ENCODE measurements at regions not wholly inside any gene's neighbourhood (a gene's known extent, or its start where the extent isn't known, plus 50 kb on each side); places are given as distances from the start of the nearest gene placed in this dataset.

DNA sequence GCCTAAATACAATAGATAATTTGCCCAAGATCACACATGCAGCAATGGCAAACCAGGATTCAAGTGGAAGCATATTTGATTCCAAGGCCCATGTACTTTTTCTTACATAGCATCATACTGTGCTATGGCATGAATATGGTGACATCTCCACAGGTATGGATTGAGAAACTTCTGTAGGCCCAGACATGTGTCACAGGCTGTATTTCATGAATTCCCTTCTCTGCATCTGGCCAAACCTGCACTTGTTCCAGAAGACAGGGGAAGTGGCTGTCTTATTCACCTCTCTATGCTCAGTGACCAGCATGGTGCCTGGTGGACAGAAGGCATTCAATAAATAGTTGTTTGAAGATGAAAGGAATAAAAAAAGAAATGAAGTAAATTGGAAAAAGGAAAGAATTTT lies 77.3 kb upstream of the TMEM164 start:
- POLR2A ChIA-PET: no interaction called here
- in situ Hi-C loops (cut with HindIII; ENCODE audit: low pct_unique_long_range_greater_than_20kb, low sequenced_read_pairs): no loop called here
- Histone ChIP-seq H3K36me3 (ENCODE audit: control insufficient read depth, insufficient read depth, low read length) (no peaks in the 10 kb centered on the region), H3K9me3 (ENCODE audit: control insufficient read depth, insufficient read depth, low read depth, low read length) (no peaks in the 10 kb centered on the region), H3K27ac (ENCODE audit: low read length) (no peak overlapping the region), H3K27me3 (ENCODE audit: control insufficient read depth, insufficient read depth, low read length) (no peaks in the 10 kb centered on the region), H3K4me3 (ENCODE audit: low read depth in 2 of 2, low read length in 2 of 2) (no peak overlapping the region), H3K4me1 (ENCODE audit: control insufficient read depth, insufficient read depth, low read length) (no peaks in the 10 kb centered on the region)
- CTCF ChIA-PET: no interaction called here
- ATAC-seq (no peak), DNase-seq (ENCODE audit: low read depth, low spot score) (no peak)
- intact Hi-C loops (cut with micrococcal nuclease; ENCODE audit: unreplicated experiment): no loop called here
- TF ChIP-seq TCF7L2 (IDR thresholded peaks at IDR 0.05; ENCODE audit: low read depth, low read length) (no peak), POLR2AphosphoS5 (IDR thresholded peaks at IDR 0.05; ENCODE audit: low read depth, low read length) (no peak), SIN3A (IDR thresholded peaks at IDR 0.05; ENCODE audit: borderline replicate concordance, insufficient read depth, low read depth, low read length) (no peak)
- TF ChIP-seq, protein P1, sequence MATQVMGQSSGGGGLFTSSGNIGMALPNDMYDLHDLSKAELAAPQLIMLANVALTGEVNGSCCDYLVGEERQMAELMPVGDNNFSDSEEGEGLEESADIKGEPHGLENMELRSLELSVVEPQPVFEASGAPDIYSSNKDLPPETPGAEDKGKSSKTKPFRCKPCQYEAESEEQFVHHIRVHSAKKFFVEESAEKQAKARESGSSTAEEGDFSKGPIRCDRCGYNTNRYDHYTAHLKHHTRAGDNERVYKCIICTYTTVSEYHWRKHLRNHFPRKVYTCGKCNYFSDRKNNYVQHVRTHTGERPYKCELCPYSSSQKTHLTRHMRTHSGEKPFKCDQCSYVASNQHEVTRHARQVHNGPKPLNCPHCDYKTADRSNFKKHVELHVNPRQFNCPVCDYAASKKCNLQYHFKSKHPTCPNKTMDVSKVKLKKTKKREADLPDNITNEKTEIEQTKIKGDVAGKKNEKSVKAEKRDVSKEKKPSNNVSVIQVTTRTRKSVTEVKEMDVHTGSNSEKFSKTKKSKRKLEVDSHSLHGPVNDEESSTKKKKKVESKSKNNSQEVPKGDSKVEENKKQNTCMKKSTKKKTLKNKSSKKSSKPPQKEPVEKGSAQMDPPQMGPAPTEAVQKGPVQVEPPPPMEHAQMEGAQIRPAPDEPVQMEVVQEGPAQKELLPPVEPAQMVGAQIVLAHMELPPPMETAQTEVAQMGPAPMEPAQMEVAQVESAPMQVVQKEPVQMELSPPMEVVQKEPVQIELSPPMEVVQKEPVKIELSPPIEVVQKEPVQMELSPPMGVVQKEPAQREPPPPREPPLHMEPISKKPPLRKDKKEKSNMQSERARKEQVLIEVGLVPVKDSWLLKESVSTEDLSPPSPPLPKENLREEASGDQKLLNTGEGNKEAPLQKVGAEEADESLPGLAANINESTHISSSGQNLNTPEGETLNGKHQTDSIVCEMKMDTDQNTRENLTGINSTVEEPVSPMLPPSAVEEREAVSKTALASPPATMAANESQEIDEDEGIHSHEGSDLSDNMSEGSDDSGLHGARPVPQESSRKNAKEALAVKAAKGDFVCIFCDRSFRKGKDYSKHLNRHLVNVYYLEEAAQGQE (IDR thresholded peaks at IDR 0.05; ENCODE audit: insufficient read depth in 1 of 2, low read depth in 2 of 2, low read length in 1 of 2): no peak
- TF ChIP-seq, protein P2, sequence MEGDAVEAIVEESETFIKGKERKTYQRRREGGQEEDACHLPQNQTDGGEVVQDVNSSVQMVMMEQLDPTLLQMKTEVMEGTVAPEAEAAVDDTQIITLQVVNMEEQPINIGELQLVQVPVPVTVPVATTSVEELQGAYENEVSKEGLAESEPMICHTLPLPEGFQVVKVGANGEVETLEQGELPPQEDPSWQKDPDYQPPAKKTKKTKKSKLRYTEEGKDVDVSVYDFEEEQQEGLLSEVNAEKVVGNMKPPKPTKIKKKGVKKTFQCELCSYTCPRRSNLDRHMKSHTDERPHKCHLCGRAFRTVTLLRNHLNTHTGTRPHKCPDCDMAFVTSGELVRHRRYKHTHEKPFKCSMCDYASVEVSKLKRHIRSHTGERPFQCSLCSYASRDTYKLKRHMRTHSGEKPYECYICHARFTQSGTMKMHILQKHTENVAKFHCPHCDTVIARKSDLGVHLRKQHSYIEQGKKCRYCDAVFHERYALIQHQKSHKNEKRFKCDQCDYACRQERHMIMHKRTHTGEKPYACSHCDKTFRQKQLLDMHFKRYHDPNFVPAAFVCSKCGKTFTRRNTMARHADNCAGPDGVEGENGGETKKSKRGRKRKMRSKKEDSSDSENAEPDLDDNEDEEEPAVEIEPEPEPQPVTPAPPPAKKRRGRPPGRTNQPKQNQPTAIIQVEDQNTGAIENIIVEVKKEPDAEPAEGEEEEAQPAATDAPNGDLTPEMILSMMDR (IDR thresholded peaks at IDR 0.05): no peak
- no TSS peak for BruUV-seq (replicated peaks)

DNA sequence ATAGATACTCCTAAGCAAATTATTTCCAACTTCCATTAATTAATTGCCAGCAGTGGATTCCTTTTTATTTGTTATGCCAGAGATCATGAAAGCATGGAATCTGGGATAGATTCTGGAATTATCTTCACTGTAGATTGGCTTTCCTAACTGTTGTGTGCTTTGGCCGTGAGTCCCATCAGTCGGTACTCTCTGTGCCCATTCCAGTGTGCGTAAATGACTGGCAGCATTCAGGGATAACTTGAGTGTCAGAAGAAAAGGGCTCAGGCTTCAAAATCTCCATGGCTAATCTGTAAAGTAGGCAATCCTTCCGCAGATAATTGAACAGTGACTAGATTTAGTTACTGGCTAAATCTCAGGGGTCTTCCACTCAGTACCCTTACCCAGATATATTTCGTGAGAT lies 76.8 kb upstream of the TMEM164 start:
- no peaks in the 10 kb centered on the region for H3K9me3 ChIP-seq (ENCODE audit: control insufficient read depth, insufficient read depth, low read depth, low read length)
- CTCF ChIA-PET: no interaction called here

More for the DNA sequence above, 76.8 kb upstream of the TMEM164 start:
- in situ Hi-C loops (cut with HindIII; ENCODE audit: low pct_unique_long_range_greater_than_20kb, low sequenced_read_pairs) (no loop called here), intact Hi-C loops (cut with micrococcal nuclease; ENCODE audit: unreplicated experiment) (no loop called here)
- TF ChIP-seq SIN3A (IDR thresholded peaks at IDR 0.05; ENCODE audit: borderline replicate concordance, insufficient read depth, low read depth, low read length): no peak
- no peak for TF ChIP-seq POLR2AphosphoS5 (IDR thresholded peaks at IDR 0.05; ENCODE audit: low read depth, low read length)
- TF ChIP-seq TCF7L2 (IDR thresholded peaks at IDR 0.05; ENCODE audit: low read depth, low read length): no peak
- TF ChIP-seq, protein P1 (IDR thresholded peaks at IDR 0.05; ENCODE audit: insufficient read depth in 1 of 2, low read depth in 2 of 2, low read length in 1 of 2): no peak
- TF ChIP-seq, protein P2 (IDR thresholded peaks at IDR 0.05): no peak
- Histone ChIP-seq H3K36me3 (ENCODE audit: control insufficient read depth, insufficient read depth, low read length) (no peaks in the 10 kb centered on the region), H3K4me1 (ENCODE audit: control insufficient read depth, insufficient read depth, low read length) (no peaks in the 10 kb centered on the region), H3K27ac (ENCODE audit: low read length) (no peak overlapping the region), H3K4me3 (ENCODE audit: low read depth in 2 of 2, low read length in 2 of 2) (no peak overlapping the region), H3K27me3 (ENCODE audit: control insufficient read depth, insufficient read depth, low read length) (no peaks in the 10 kb centered on the region)
- POLR2A ChIA-PET: no interaction called here
- no TSS peak for BruUV-seq (replicated peaks)
- ATAC-seq (no peak), DNase-seq (ENCODE audit: low read depth, low spot score) (no peak)

Data from Panc1 (cell line).